ENCODE measurements at regions not wholly inside any gene's neighbourhood (a gene's known extent, or its start where the extent isn't known, plus 50 kb on each side); places are given as distances from the start of the nearest gene placed in this dataset.

GRCh38 chr5:4114452-4114851 is 518.8 kb downstream of the IRX1 start:
- H3K27me3 Mint-ChIP-seq: no peaks in the 10 kb centered on the region
- no peak overlapping the region for H3K27ac Mint-ChIP-seq
- ATAC-seq: no peak
- ChIA-PET CTCF (no interaction called here), POLR2A (no interaction called here)
- H3K4me1 Mint-ChIP-seq: no peaks in the 10 kb centered on the region
- DNase-seq: no peak
- H3K4me3 Mint-ChIP-seq: no peak overlapping the region
- no peaks in the 10 kb centered on the region for H3K9me3 Mint-ChIP-seq (ENCODE audit: low read depth)
- intact Hi-C loops (cut with DNase I, micrococcal nuclease): no loop called here
- no peaks in the 10 kb centered on the region for H3K36me3 Mint-ChIP-seq (ENCODE audit: low read depth)

GRCh38 chr5:4116834-4117233 is 521.2 kb downstream of the IRX1 start:
- intact Hi-C loops (cut with DNase I, micrococcal nuclease): no loop called here
- POLR2A ChIA-PET: no interaction called here
- H3K36me3 Mint-ChIP-seq (ENCODE audit: low read depth): no peaks in the 10 kb centered on the region
- DNase-seq (peak; percentile 13), ATAC-seq (no peak)
- H3K27me3 Mint-ChIP-seq: no peaks in the 10 kb centered on the region
- H3K4me1 Mint-ChIP-seq: no peaks in the 10 kb centered on the region
- H3K27ac Mint-ChIP-seq: no peak overlapping the region
- peaks cover 5% of the 10 kb centered on the region for H3K9me3 Mint-ChIP-seq (ENCODE audit: low read depth)
- H3K4me3 Mint-ChIP-seq: no peak overlapping the region
- CTCF ChIA-PET: interaction anchor here (0.7 kb wide), 1 partner anchor 290 kb away, joined by 3 read pairs; no protein-coding TSS in a partner anchor

GRCh38 chr5:4124221-4124970 is 528.8 kb downstream of the IRX1 start:
- intact Hi-C loops (cut with DNase I, micrococcal nuclease): no loop called here
- CTCF ChIA-PET: no interaction called here
- H3K4me3 Mint-ChIP-seq: no peak overlapping the region
- ATAC-seq: no peak
- H3K4me1 Mint-ChIP-seq: no peaks in the 10 kb centered on the region
- no peaks in the 10 kb centered on the region for H3K36me3 Mint-ChIP-seq (ENCODE audit: low read depth)
- DNase-seq: no peak
- POLR2A ChIA-PET: no interaction called here
- peaks cover 9% of the 10 kb centered on the region for H3K9me3 Mint-ChIP-seq (ENCODE audit: low read depth)
- no peak overlapping the region for H3K27ac Mint-ChIP-seq
- H3K27me3 Mint-ChIP-seq: no peaks in the 10 kb centered on the region

- Mint-ChIP-seq H3K36me3 (ENCODE audit: low read depth) (no peaks in the 10 kb centered on the region), H3K4me3 (no peak overlapping the region), H3K9me3 (ENCODE audit: low read depth) (peaks cover 4% of the 10 kb centered on the region), H3K27me3 (no peaks in the 10 kb centered on the region), H3K27ac (no peak overlapping the region), H3K4me1 (no peaks in the 10 kb centered on the region)
- DNase-seq (no peak), ATAC-seq (no peak)
- intact Hi-C loops (cut with DNase I, micrococcal nuclease): no loop called here
- CTCF ChIA-PET: no interaction called here
- POLR2A ChIA-PET: no interaction called here
These were observed 533.4 kb downstream of the IRX1 start for GRCh38 chr5:4128994-4129393.

GRCh38 chr5:4129523-4129922 is 533.9 kb downstream of the IRX1 start:
- Mint-ChIP-seq H3K4me1 (no peaks in the 10 kb centered on the region), H3K36me3 (ENCODE audit: low read depth) (no peaks in the 10 kb centered on the region), H3K27ac (no peak overlapping the region), H3K27me3 (no peaks in the 10 kb centered on the region), H3K9me3 (ENCODE audit: low read depth) (peaks cover 4% of the 10 kb centered on the region), H3K4me3 (no peak overlapping the region)
- ATAC-seq: no peak
- intact Hi-C loops (cut with DNase I, micrococcal nuclease): no loop called here
- ChIA-PET POLR2A (no interaction called here), CTCF (no interaction called here)
- DNase-seq: no peak

GRCh38 chr5:4130819-4131218 is 535.2 kb downstream of the IRX1 start:
- Mint-ChIP-seq H3K9me3 (ENCODE audit: low read depth) (peaks cover 2% of the 10 kb centered on the region), H3K27me3 (no peaks in the 10 kb centered on the region), H3K4me3 (no peak overlapping the region), H3K27ac (no peak overlapping the region), H3K4me1 (no peaks in the 10 kb centered on the region), H3K36me3 (ENCODE audit: low read depth) (no peaks in the 10 kb centered on the region)
- no peak for DNase-seq
- ATAC-seq: no peak
- ChIA-PET POLR2A (no interaction called here), CTCF (no interaction called here)
- intact Hi-C loops (cut with DNase I, micrococcal nuclease): no loop called here

- Mint-ChIP-seq H3K27ac (no peak overlapping the region), H3K4me3 (no peak overlapping the region), H3K9me3 (ENCODE audit: low read depth) (peaks cover 7% of the 10 kb centered on the region), H3K4me1 (no peaks in the 10 kb centered on the region), H3K27me3 (no peaks in the 10 kb centered on the region), H3K36me3 (ENCODE audit: low read depth) (no peaks in the 10 kb centered on the region)
- ChIA-PET POLR2A (no interaction called here), CTCF (no interaction called here)
- intact Hi-C loops (cut with DNase I, micrococcal nuclease): no loop called here
- DNase-seq: no peak
- no peak for ATAC-seq
These were observed 542.1 kb downstream of the IRX1 start for GRCh38 chr5:4137781-4138180.

GRCh38 chr5:4142842-4143241 is 547.2 kb downstream of the IRX1 start:
- CTCF ChIA-PET: no interaction called here
- Mint-ChIP-seq H3K4me3 (no peak overlapping the region), H3K4me1 (no peaks in the 10 kb centered on the region), H3K27ac (no peak overlapping the region), H3K9me3 (ENCODE audit: low read depth) (peaks cover 7% of the 10 kb centered on the region), H3K27me3 (no peaks in the 10 kb centered on the region), H3K36me3 (ENCODE audit: low read depth) (no peaks in the 10 kb centered on the region)
- intact Hi-C loops (cut with DNase I, micrococcal nuclease): no loop called here
- ATAC-seq: no peak
- DNase-seq: no peak
- POLR2A ChIA-PET: no interaction called here

- ATAC-seq: no peak
- ChIA-PET CTCF (interaction anchor here (0.6 kb wide), 1 partner anchor 1025 kb away, joined by 3 read pairs; no protein-coding TSS in a partner anchor), POLR2A (no interaction called here)
- Mint-ChIP-seq H3K4me1 (no peaks in the 10 kb centered on the region), H3K27ac (no peak overlapping the region), H3K27me3 (no peaks in the 10 kb centered on the region), H3K9me3 (ENCODE audit: low read depth) (peaks cover 6% of the 10 kb centered on the region), H3K36me3 (ENCODE audit: low read depth) (no peaks in the 10 kb centered on the region), H3K4me3 (no peak overlapping the region)
- no peak for DNase-seq
- intact Hi-C loops (cut with DNase I, micrococcal nuclease): no loop called here
These were observed 548.9 kb downstream of the IRX1 start for GRCh38 chr5:4144411-4145007.

GRCh38 chr5:4145511-4145910 is 549.9 kb downstream of the IRX1 start:
- intact Hi-C loops (cut with DNase I, micrococcal nuclease): no loop called here
- no peaks in the 10 kb centered on the region for H3K36me3 Mint-ChIP-seq (ENCODE audit: low read depth)
- no peak for ATAC-seq

GRCh38 chr5:4148009-4148408 is 552.4 kb downstream of the IRX1 start:
- Mint-ChIP-seq H3K27ac (no peak overlapping the region), H3K4me1 (no peaks in the 10 kb centered on the region), H3K9me3 (ENCODE audit: low read depth) (no peaks in the 10 kb centered on the region), H3K4me3 (no peak overlapping the region), H3K27me3 (no peaks in the 10 kb centered on the region), H3K36me3 (ENCODE audit: low read depth) (no peaks in the 10 kb centered on the region)
- ATAC-seq: no peak
- intact Hi-C loops (cut with DNase I, micrococcal nuclease): no loop called here
- ChIA-PET CTCF (no interaction called here), POLR2A (no interaction called here)
- DNase-seq: no peak

More at GRCh38 chr5:4145511-4145910, 549.9 kb downstream of the IRX1 start:
- DNase-seq: no peak
- H3K4me3 Mint-ChIP-seq: no peak overlapping the region
- ChIA-PET POLR2A (no interaction called here), CTCF (no interaction called here)
- H3K9me3 Mint-ChIP-seq (ENCODE audit: low read depth): peaks cover 3% of the 10 kb centered on the region
- H3K4me1 Mint-ChIP-seq: no peaks in the 10 kb centered on the region
- no peaks in the 10 kb centered on the region for H3K27me3 Mint-ChIP-seq
- H3K27ac Mint-ChIP-seq: no peak overlapping the region

GRCh38 chr5:4150067-4150466 is 554.4 kb downstream of the IRX1 start:
- CTCF ChIA-PET: no interaction called here
- POLR2A ChIA-PET: no interaction called here
- no peak overlapping the region for H3K4me3 Mint-ChIP-seq
- ATAC-seq: no peak
- DNase-seq: no peak
- no peaks in the 10 kb centered on the region for H3K9me3 Mint-ChIP-seq (ENCODE audit: low read depth)
- H3K36me3 Mint-ChIP-seq (ENCODE audit: low read depth): no peaks in the 10 kb centered on the region
- intact Hi-C loops (cut with DNase I, micrococcal nuclease): no loop called here
- H3K27ac Mint-ChIP-seq: no peak overlapping the region
- H3K4me1 Mint-ChIP-seq: no peaks in the 10 kb centered on the region
- no peaks in the 10 kb centered on the region for H3K27me3 Mint-ChIP-seq

Measured in activated CD4-positive, alpha-beta T cell treated with anti-CD3 and anti-CD28 coated beads for 36 hours (primary cell).